ENCODE measurements at regions not wholly inside any gene's neighbourhood (a gene's known extent, or its start where the extent isn't known, plus 50 kb on each side); places are given as distances from the start of the nearest gene placed in this dataset.

- DNase-seq, result no peak
- ATAC-seq, result peak in 1 of 2 donors; percentile 35
- intact Hi-C loops (cut with DNase I), result no loop called here
Observed at GRCh38 chr7:130996205-130996832, 262.3 kb upstream of the KLF14 start.

GRCh38 chr7:130996833-130997231 lies 262.8 kb upstream of the KLF14 start:
- DNase-seq (peak; percentile 24), ATAC-seq (peak in 1 of 2 donors; percentile 10)
- intact Hi-C loops (cut with DNase I), result no loop called here

DNA sequence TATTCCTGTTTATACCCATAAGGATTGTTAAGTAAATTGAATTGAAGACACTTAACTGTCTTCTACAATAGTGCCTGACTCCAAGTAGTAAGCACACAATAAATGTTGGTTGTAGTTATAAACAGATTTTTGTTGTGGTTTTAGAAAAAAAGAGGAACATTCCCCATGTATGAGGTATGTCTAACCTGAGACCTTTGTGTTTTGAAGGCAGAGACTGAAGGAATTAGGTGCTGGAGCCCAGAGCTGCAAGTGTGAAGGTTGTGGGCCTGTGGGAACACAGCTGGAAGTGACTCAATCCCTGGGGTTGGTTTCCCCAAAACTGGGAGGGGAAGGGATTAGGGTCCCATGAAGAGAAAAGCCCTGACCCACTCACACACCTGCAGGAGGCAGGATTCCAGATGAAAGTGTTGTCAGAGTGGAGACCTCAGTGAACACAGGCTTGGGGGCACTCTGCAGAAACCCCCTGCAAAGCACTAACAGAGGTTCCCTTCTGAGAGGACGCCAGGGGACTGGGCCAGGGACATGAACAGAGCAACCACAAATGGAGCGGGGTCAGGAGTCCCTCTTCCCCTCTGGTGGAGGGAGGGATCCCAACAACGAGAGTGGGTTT lies 265.1 kb upstream of the KLF14 start:
- intact Hi-C loops (cut with DNase I), result no loop called here
- no peak for DNase-seq
- ATAC-seq, result no peak

- DNase-seq, result no peak
- ATAC-seq, result no peak
- intact Hi-C loops (cut with DNase I), result no loop called here
Observed at GRCh38 chr7:130999926-131000325, 265.9 kb upstream of the KLF14 start.

DNA sequence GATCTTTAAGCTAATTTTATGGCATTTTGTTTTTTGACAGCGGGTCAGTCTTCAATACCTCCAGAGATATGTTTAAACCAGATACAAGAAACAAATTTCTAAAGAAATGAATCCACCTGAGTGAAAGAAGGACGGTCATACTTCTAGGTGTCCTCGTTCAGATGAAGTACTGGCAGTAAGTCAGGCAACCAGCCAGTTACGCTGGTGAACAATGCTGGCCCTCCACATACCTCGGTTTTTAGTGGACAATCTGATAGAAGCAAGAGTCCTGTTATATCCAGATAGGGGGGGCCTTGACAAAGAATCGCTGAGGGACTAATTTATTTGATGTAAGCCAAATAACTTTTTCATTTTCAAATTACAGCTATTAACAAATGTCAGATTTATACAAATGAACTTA lies 266.4 kb upstream of the KLF14 start:
- intact Hi-C loops (cut with DNase I), result no loop called here
- DNase-seq, result no peak
- ATAC-seq, result no peak

DNA sequence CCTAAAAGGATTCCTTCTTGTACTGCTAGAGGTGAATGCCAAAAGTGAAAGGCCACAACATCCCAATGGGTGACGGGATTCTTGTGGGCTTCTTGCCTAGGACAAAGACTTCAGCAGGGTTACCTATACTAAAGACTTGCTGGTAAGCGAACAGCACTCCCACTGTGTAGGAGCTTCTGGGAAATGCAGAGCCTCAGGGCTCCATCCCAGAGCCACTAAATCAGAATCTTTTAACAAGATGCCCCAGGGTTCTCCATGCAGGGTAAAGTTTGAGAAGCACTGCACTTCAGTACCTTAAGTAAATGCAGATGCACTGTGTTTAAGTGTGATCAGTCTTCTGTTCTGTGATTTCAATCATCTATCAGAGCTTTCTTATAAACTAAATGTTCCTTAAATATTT lies 266.9 kb upstream of the KLF14 start:
- DNase-seq (no peak), ATAC-seq (no peak)
- intact Hi-C loops (cut with DNase I), result no loop called here

DNA sequence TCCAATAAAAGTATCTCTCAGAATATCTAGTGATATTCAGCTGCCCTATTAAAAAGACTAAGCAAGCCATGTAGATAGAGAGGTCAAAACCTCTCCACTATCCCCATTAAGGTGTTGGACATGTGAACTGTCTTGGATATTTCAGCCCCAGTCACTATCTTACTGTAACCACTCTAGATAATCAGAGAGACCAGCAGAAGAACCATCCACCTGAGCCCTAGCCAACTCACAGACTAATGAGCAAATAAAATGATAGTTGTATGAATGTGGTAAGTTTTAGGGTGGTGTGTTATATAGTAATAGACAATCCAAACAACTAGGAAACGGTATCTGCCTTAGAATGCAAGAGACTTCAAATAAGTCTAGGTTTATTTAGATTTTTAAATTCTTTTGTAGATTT lies 268.6 kb upstream of the KLF14 start:
- intact Hi-C loops (cut with DNase I), result no loop called here
- ATAC-seq, result no peak

GRCh38 chr7:131003634-131004033 lies 269.6 kb upstream of the KLF14 start:
- DNase-seq (no peak), ATAC-seq (no peak)
- intact Hi-C loops (cut with DNase I), result no loop called here

More for the DNA sequence above, 268.6 kb upstream of the KLF14 start:
- DNase-seq, result no peak

GRCh38 chr7:131004371-131004770 lies 270.4 kb upstream of the KLF14 start:
- intact Hi-C loops (cut with DNase I), result no loop called here
- no peak for DNase-seq
- no peak for ATAC-seq

DNA sequence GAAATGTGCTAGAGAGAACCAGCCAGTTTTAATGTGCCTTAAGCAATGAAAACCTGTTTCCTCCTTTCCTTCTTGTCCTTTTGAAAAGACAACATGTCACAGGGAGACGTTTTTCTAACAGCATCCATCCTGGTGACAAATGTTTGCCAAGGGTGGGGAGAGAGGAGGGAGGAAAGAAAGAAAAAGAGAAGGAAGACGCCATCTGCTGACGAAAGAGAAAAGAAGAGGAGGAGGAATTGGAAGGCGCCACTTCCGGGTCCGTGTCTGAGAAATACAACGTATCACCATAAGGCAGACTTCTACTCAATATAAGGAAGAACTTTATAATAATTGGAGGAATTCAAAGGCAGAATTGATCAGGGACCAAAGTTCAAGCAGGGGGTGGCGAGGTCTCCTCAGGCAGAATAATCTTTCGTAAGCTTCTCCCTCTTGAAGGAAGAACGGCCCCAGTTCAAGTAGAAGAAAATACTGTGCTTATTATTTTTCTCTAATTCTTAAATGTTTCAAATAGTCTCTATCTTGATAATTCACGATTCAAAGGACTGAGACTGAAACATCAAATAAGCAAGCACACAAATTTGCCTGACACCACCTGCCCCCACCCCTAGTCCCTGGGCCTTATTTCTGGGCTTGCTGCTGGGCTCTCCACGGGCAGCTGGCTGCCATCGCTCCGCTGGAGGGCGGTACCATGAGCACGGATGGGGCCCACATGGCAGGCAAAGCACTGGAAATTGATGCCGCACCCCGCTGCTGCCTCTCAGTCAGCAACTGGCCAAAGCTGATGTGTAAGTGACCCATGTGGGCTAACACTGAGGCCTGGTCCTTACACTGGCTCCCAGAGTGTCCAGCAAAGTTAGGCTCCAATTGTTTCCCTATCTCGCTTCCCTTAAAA lies 273.7 kb upstream of the KLF14 start:
- peak; percentile 67 to 75 for ATAC-seq
- DNase-seq, result peak; percentile 66
- intact Hi-C loops (cut with DNase I), result loop anchor here in 1 of 2 donors (5.0 kb wide), 1 partner anchor 110 kb away; no protein-coding TSS in a partner anchor

DNA sequence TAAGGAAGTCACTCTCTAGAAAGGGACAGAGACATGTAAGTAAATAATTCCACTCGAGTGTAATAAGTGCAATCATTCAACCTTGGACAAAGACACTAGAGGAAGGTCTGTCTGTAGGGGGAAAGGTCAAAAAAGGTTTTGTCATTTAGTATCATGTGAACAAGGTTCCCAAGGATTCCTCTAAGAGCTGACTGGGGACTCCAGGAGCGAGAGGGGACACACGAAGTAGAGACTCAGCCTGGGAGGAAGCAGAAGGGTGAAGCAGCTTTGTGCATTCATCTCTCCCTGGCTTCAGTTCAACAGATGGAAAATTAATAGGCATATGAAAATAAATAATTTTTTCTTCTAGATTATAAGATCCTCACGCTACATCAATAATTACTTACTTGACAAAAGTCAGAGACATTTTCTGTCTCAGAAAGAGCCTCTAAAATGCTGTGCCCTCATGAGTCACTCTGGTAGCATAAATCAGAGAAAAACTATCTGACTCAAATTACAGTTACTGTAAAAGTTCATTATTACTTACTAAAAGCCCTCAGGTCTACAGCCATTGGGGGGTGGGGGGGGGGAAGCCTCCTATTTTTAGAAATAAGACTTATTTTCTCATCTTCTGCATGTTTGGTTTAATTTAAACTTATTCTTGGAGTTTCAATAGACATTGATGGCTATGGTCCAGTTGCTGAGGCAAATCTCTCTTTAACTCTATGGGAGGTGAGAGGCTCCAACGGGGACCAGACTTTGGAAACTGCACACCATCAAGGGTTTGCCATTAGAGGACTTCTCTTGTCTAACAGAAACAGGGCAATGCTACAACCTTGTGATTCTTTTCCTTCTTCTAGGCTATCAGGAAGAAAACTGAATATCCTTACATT lies 275.1 kb upstream of the KLF14 start:
- intact Hi-C loops (cut with DNase I), result loop anchor here in 1 of 2 donors (5.0 kb wide), 1 partner anchor 112 kb away; no protein-coding TSS in a partner anchor
- ATAC-seq (no peak), DNase-seq (no peak)

DNA sequence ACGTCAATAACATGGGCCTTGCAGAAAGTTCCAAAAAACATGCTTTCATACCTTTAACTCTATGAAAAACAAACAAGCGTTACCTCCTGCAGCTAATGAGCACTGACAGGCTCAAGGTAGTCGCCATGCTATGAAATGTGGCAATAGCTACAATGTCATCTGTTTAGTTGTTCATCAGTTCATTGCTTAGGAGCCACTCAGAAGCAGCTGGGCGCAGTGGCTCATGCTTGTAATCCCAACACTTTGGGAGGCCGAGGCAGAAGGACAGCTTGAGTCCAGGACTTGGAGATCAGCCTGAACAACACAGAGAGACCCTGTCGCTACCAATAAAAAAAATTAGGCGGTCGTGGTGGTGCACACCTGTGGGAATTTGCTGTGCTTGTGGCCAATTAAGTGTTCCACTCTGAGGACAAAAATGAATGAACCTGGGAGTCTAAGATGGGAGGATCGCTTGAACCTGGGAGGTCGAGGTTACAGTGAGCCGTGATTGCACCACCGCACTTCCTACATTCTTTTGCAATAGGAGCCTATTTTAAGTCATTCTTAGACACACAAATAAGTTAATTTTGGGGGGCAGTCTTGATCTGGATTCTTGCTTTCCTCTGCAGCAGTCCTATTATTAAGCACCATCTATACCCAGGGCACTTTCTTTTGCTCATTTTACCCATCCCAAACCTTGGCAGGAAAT lies 276.2 kb upstream of the KLF14 start:
- DNase-seq (no peak), ATAC-seq (no peak)
- intact Hi-C loops (cut with DNase I), result no loop called here

DNA sequence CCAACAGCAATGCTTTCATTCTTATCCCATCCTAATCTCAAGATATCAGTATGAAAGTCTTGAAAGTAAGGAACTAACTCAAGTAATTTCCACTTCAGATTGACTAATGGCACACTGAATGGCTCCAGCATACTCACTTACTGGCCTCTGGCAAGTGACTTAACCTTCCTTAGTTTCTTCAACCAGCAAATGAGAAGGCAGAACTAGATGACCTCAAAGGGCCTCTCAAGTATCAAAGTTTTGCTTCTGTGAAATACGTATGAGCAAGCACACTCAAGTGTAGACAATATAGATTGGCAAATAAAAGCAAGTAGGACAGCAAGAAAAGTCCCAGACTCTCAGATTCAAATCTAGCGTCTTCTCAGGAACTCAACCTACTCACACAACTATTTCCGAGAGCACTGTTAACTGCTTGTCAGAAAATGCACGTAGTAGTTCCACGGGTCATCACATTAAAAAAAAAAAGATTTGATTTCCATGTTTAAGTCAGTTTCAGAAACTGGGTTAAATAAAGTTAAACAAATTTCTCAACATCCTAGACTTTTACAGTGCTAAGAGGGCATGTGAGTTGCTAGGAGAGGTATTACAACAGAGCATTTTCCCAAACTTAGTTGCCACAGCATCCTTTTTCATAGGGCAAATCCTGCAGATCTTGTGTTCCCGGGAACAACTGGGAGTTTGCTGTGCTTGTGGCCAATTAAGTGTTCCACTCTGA lies 276.9 kb upstream of the KLF14 start:
- intact Hi-C loops (cut with DNase I), result no loop called here
- DNase-seq, result no peak
- peak in 1 of 2 donors; percentile 38 for ATAC-seq

GRCh38 chr7:131011432-131011742 lies 277.4 kb upstream of the KLF14 start:
- intact Hi-C loops (cut with DNase I), result no loop called here
- peak; percentile 29 to 45 for ATAC-seq

GRCh38 chr7:131011976-131012375 lies 278.0 kb upstream of the KLF14 start:
- DNase-seq (no peak), ATAC-seq (peak; percentile 74 to 81)
- intact Hi-C loops (cut with DNase I), result no loop called here

More at GRCh38 chr7:131011432-131011742, 277.4 kb upstream of the KLF14 start:
- no peak for DNase-seq

DNA sequence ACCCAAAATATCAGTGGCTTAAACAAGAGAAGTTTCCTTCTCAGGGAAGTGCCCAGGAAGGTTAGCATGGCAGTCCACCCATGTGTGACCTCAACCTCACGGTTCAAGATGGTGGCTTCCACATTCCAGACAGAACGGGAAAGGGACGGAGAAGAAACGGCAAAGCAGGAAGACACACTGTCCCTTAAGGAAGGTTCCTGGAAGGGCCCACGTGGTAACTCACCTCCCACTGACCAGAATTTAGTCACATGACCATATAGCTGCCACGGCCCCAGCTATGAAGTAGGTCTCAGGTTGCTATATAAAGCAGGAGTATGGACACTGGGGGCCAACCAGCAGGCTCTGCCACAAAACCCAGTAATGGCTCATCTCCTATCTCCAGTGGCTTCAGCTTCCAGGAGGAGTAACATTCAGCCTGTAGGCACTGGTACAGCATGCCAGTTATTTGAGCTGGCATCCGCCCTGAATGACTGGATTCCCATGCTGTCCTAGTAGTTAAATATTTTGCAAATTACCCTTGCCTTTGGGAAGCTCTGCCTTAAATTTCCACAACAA lies 278.5 kb upstream of the KLF14 start:
- intact Hi-C loops (cut with DNase I), result no loop called here
- no peak for DNase-seq
- peak; percentile 4 to 14 for ATAC-seq

DNA sequence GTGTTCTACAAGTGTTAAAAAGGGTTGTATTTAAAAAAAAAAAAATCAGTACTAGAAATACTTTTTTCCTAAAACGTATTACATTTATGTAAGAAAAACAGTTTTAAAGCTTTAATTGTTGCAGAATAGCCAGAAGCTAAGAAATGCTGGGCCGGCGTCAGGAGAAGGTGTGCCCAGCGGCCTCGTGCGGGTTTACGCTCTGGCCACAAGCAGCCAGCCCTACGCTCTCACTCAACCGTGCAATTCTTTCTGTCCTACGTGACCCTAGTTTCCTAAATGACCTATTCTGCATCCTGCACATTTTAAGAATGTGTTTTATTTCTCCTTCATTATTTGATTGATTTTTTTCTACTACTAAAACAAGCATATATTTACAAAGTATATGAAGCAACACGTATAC lies 279.7 kb upstream of the KLF14 start:
- intact Hi-C loops (cut with DNase I), result no loop called here
- ATAC-seq, result no peak
- DNase-seq, result no peak
